ENCODE measurements at regions not wholly inside any gene's neighbourhood (a gene's known extent, or its start where the extent isn't known, plus 50 kb on each side); places are given as distances from the start of the nearest gene placed in this dataset.

DNA sequence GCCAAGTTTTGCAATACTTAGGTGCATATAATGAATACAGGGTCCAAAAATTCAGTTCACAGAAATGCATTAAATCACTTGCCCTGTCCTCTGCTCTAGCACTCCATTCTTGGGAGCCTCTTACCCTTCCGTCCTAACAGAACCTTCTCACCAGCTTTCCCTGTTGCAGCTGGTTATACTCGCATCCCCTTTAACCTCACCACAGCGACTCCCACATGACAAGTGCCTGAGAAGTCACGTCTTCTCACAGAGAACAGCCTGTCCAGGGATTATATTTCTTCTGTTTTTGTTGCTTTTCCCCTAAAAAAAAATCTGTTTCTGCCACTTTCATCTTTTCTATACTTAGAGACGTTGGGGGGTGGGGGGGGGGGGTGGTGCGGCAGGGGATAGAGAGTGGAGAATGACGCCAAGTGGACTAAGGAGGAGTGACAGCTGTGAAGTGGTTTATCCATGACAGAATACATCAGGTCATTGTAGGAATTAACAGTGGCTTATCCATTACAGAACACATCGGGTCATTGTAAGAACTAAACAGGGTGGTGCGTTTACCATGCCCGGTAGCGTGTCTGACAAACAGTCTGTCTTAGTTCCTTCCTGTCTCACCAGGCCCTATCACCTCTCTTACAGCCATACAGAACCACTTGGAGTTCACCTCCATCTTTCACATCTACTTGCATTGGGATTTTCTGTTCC lies 117.6 kb downstream of the UBE2U start:
- CTCF ChIA-PET = no interaction called here
- H3K4me3 ChIP-seq (replicated peaks in 1 of 2; ENCODE audit: low read depth in 1 of 2, low read length in 2 of 2) = no peak overlapping the region
- no TSS peak for BruUV-seq (replicated peaks)
- no peak for DNase-seq (ENCODE audit: low read depth, low spot score)
- intact Hi-C loops (cut with micrococcal nuclease) = no loop called here
- no peak overlapping the region for H3K4me2 ChIP-seq (ENCODE audit: low read length)
- no peak overlapping the region for H3K9ac ChIP-seq (ENCODE audit: low read length)
- no peak for TF ChIP-seq SRF (IDR thresholded peaks at IDR 0.05; ENCODE audit: low read depth)
- TF ChIP-seq SP1 (IDR thresholded peaks at IDR 0.05; ENCODE audit: low read depth) = no peak
- TF ChIP-seq EGR1 (IDR thresholded peaks at IDR 0.05; ENCODE audit: low read depth) = no peak
- no peak for TF ChIP-seq EZH2 (IDR thresholded peaks at IDR 0.05)
- TF ChIP-seq ZNF274 (IDR thresholded peaks at IDR 0.05; ENCODE audit: low read depth, low read length) = no peak
- TF ChIP-seq SIN3A (IDR thresholded peaks at IDR 0.05; ENCODE audit: low read depth) = no peak
- TF ChIP-seq, protein P1, sequence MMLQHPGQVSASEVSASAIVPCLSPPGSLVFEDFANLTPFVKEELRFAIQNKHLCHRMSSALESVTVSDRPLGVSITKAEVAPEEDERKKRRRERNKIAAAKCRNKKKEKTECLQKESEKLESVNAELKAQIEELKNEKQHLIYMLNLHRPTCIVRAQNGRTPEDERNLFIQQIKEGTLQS (IDR thresholded peaks at IDR 0.05) = no peak
- TF ChIP-seq YY1 (IDR thresholded peaks at IDR 0.05; ENCODE audit: extremely low read depth, insufficient replicate concordance, low read depth, low read length) = no peak
- TF ChIP-seq, protein P2, sequence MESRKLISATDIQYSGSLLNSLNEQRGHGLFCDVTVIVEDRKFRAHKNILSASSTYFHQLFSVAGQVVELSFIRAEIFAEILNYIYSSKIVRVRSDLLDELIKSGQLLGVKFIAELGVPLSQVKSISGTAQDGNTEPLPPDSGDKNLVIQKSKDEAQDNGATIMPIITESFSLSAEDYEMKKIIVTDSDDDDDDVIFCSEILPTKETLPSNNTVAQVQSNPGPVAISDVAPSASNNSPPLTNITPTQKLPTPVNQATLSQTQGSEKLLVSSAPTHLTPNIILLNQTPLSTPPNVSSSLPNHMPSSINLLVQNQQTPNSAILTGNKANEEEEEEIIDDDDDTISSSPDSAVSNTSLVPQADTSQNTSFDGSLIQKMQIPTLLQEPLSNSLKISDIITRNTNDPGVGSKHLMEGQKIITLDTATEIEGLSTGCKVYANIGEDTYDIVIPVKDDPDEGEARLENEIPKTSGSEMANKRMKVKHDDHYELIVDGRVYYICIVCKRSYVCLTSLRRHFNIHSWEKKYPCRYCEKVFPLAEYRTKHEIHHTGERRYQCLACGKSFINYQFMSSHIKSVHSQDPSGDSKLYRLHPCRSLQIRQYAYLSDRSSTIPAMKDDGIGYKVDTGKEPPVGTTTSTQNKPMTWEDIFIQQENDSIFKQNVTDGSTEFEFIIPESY (IDR thresholded peaks at IDR 0.05; ENCODE audit: extremely low read depth, insufficient replicate concordance, low read length) = no peak
- TF ChIP-seq CEBPB (IDR thresholded peaks at IDR 0.05; ENCODE audit: low read depth) = no peak
- TF ChIP-seq POLR2A (IDR thresholded peaks at IDR 0.05; ENCODE audit: borderline replicate concordance, extremely low read depth, insufficient read depth, insufficient read length) = no peak
- no peaks in the 10 kb centered on the region for H3K79me2 ChIP-seq (ENCODE audit: insufficient read depth, low read length)
- H3K36me3 ChIP-seq (ENCODE audit: control insufficient read depth in 1 of 2, insufficient read depth in 2 of 2, low read length in 2 of 2) = no peaks in the 10 kb centered on the region
- no peak overlapping the region for H2AFZ ChIP-seq (ENCODE audit: low read depth, low read length, poor library complexity, severe bottlenecking)
- no peaks in the 10 kb centered on the region for H3K9me3 ChIP-seq (ENCODE audit: control insufficient read depth in 1 of 2, insufficient read depth in 1 of 2, low read depth in 1 of 2, low read length in 2 of 2)
- POLR2A ChIA-PET = no interaction called here
- no peaks in the 10 kb centered on the region for H4K20me1 ChIP-seq (ENCODE audit: insufficient read depth)
- no peaks in the 10 kb centered on the region for H3K4me1 ChIP-seq (ENCODE audit: control insufficient read depth in 1 of 2, insufficient read depth in 2 of 2, low read length in 2 of 2)
- no peak overlapping the region for H3K27ac ChIP-seq (ENCODE audit: low read depth, low read length)
- H3K27me3 ChIP-seq (ENCODE audit: insufficient read depth, low read length) = no peaks in the 10 kb centered on the region
- RAD21 ChIA-PET (ENCODE audit: low non-redundant PET in 1 of 2, low total read pairs in 2 of 2, uncharacterized antibody in 2 of 2, unreplicated experiment in 2 of 2) = no interaction called here
- H3K9me2 ChIP-seq (ENCODE audit: insufficient read depth) = no peaks in the 10 kb centered on the region
- ATAC-seq = no peak
